Upper lobe of left lung (tissue), 6 donors: ENCODE measurements at regions not wholly inside any gene's neighbourhood (a gene's known extent, or its start where the extent isn't known, plus 50 kb on each side); places are given as distances from the start of the nearest gene placed in this dataset.

ENCODE experiments used
- ATAC-seq, 2 donors: fragments of 200-7000 bp; cut with Tn5 transposase; one replicate each; pipeline ENCODE4 v1.9.1; 2022; ENCODE audit warnings: mild to moderate bottlenecking in 2 of 2, moderate library complexity in 2 of 2; ENCODE audit not compliant: low FRiP score in 2 of 2
- DNase-seq, 2 donors: peaks; one replicate each; pipeline ENCODE4 v3.0.0-alpha.2; 2019 to 2020
- H3K27ac ChIP-seq, 4 donors: fragments of 200-600 bp; sonication (generic); one replicate each; pipeline ENCODE4 v1.5.1; 2016 to 2019
- H3K27me3 ChIP-seq, 4 donors: fragments of 200-600 bp; sonication (generic); one replicate each; pipeline ENCODE4 v1.5.1; 2017 to 2019
- H3K36me3 ChIP-seq, 4 donors: fragments of 200-600 bp; sonication (generic); one replicate each; pipeline ENCODE4 v1.5.1; 2016 to 2019
- H3K4me1 ChIP-seq, 4 donors: fragments of 200-600 bp; sonication (generic); one replicate each; pipeline ENCODE4 v1.5.1; 2018 to 2019
- H3K4me3 ChIP-seq, 4 donors: fragments of 200-600 bp; sonication (generic); one replicate each; pipeline ENCODE4 v1.5.1; 2017 to 2019; ENCODE audit warnings: mild to moderate bottlenecking in 2 of 4, moderate library complexity in 1 of 4
- H3K9me3 ChIP-seq, 4 donors: fragments of 200-600 bp; sonication (generic); one replicate each; pipeline ENCODE4 v1.5.1; 2018 to 2019
- EP300 ChIP-seq, 4 donors: sonication (generic); formaldehyde crosslinking; IDR thresholded peaks; one replicate each; pipeline ENCODE4 v1.5.1; 2017; ENCODE audit warnings: antibody characterized with exemption in 4 of 4, control low read depth in 2 of 4
- POLR2A ChIP-seq, 4 donors: fragments of 450-650 bp; IDR thresholded peaks; one replicate each; pipeline ENCODE4 v1.5.1; 2016 to 2017; ENCODE audit warnings: antibody characterized with exemption in 4 of 4, mild to moderate bottlenecking in 2 of 4
- POLR2AphosphoS5 ChIP-seq, 2 donors: sonication (generic); formaldehyde crosslinking; IDR thresholded peaks; one replicate each; pipeline ENCODE4 v1.5.1; 2017; ENCODE audit warnings: antibody characterized with exemption in 2 of 2
- WGBS, 2 donors: methylation state at CpG; one replicate each; pipeline ENCODE4 v1.1.5; 2017 to 2018; 5-methylcytosine and 5-hydroxymethylcytosine counted together
- TF ChIP-seq, protein P1 (sequence below), 6 experiments: fragments of 450-650 bp in 4 of 6; fragments of 200-600 bp in 2 of 6; sonication (generic) in 2 of 6; IDR thresholded peaks; one replicate each; pipeline ENCODE4 v1.5.1; 2016 to 2019; ENCODE audit warnings: antibody characterized with exemption in 6 of 6
- donor health status: DM: no; HTN: no; CAD: no; lungs with moderate emphysema.
- donor health status: DM: no; HTN: yes; CAD: no; lungs with severe emphysema.

DNA sequence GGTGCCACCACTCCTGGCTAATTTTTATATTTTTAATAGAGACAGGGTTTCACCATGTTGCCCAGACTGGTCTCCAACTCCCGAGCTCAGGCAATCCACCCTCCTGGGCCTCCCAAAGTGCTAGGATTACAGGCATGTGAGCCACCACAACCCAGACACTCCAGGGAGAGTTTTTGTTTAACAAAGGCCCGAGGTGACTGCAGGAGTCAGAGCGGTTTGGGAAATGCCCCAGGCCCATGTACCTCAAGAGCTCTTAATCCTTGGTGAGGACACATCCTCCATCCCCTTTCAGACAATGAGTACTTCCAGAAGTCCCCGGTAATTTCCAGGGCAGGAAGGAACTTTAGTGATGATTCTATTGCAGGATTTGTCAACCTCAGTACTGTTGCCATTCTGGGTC is 176.0 kb downstream of the ESRRB start:
- no peak overlapping the region for H3K4me3 ChIP-seq
- H3K4me1 ChIP-seq = no peaks in the 10 kb centered on the region
- no peaks in the 10 kb centered on the region for H3K9me3 ChIP-seq
- no peaks in the 10 kb centered on the region for H3K27me3 ChIP-seq
- H3K27ac ChIP-seq = no peak overlapping the region
- ATAC-seq (no peak), DNase-seq (no peak)
- TF ChIP-seq EP300 (IDR thresholded peaks at IDR 0.05) (no peak), POLR2AphosphoS5 (IDR thresholded peaks at IDR 0.05) (no peak), POLR2A (IDR thresholded peaks at IDR 0.05) (no peak)
- TF ChIP-seq, protein P1, sequence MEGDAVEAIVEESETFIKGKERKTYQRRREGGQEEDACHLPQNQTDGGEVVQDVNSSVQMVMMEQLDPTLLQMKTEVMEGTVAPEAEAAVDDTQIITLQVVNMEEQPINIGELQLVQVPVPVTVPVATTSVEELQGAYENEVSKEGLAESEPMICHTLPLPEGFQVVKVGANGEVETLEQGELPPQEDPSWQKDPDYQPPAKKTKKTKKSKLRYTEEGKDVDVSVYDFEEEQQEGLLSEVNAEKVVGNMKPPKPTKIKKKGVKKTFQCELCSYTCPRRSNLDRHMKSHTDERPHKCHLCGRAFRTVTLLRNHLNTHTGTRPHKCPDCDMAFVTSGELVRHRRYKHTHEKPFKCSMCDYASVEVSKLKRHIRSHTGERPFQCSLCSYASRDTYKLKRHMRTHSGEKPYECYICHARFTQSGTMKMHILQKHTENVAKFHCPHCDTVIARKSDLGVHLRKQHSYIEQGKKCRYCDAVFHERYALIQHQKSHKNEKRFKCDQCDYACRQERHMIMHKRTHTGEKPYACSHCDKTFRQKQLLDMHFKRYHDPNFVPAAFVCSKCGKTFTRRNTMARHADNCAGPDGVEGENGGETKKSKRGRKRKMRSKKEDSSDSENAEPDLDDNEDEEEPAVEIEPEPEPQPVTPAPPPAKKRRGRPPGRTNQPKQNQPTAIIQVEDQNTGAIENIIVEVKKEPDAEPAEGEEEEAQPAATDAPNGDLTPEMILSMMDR (IDR thresholded peaks at IDR 0.05) = no peak
- no peaks in the 10 kb centered on the region for H3K36me3 ChIP-seq
- 42 to 44% methylated on average over 2 to 4 of the region's 4 CpGs for WGBS, 2 donors

DNA sequence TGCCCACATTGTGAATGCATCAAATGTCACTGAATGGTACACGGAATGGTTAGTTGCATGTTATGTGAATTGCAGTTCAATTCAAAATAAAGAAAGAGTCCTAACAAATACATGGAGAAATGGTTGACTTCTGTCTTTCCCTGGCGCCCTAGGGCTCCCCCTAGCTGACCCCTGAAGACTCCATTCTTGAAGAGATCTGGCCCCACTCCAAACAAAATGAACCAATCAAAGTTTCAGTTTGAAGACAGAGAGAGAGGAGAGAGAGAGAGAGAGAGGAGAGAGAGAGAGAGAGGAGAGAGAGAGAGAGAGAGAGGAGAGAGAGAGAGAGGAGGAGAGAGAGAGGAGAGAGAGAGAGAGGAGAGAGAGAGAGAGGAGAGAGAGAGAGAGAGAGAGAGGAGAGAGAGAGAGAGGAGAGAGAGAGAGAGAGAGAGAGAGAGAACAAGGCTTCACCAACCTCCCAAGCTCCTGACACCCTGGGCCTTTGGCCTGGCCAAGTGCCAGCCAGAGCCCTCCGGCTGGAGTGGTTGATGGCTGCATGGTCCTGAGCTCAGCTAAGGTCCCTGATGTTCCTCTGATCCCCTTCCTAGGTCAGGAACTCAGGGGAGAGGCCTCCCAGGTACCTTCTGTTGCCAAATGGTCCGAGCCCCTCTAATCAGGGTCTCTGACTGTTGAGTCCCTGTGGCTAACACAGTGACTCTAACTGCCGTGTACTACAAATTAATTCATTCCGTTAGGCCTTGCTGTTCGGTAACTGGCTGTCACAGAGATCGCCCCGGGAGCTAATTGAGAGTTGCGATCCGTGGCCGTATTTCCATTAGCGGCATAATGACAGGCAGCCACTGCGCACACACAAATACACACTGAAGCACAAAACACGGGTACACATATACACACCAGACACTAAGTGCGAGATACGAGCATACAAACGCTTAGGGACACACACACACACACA is 188.8 kb downstream of the ESRRB start:
- ATAC-seq (peak in 1 of 2 donors; percentile 22), DNase-seq (peak in 1 of 2 donors; percentile 42)
- Histone ChIP-seq H3K4me1 (no peaks in the 10 kb centered on the region), H3K27me3 (no peaks in the 10 kb centered on the region), H3K9me3 (no peaks in the 10 kb centered on the region), H3K4me3 (no peak overlapping the region), H3K36me3 (no peaks in the 10 kb centered on the region), H3K27ac (no peak overlapping the region)
- TF ChIP-seq, protein P1 (IDR thresholded peaks at IDR 0.05) = no peak
- TF ChIP-seq EP300 (IDR thresholded peaks at IDR 0.05) (no peak), POLR2A (IDR thresholded peaks at IDR 0.05) (no peak), POLR2AphosphoS5 (IDR thresholded peaks at IDR 0.05) (no peak)
- 86 to 89% methylated on average over 17 to 18 of the region's 18 CpGs for WGBS, 2 donors

DNA sequence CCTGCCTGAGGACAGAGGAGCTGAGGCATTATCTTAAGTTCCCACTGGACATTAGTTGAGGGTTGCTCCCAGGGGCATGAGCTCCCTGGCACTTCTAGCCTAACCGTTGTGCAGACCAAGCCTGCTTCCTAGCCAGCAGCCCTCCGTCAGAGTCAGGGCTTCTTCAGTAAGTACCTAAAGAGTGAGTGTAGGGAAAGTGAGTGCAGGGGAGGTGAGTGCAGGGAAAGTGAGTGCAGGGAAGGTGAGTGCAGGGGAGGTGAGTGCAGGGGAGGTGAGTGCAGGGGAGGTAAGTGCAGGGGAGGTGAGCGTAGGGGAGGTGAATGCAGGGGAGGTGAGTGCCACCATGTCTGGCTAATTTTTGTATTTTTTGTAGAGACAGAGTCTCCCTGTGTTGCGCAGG is 190.5 kb downstream of the ESRRB start:
- ATAC-seq (no peak), DNase-seq (no peak)
- Histone ChIP-seq H3K27me3 (no peaks in the 10 kb centered on the region), H3K4me1 (no peaks in the 10 kb centered on the region), H3K4me3 (no peak overlapping the region), H3K9me3 (no peaks in the 10 kb centered on the region), H3K36me3 (no peaks in the 10 kb centered on the region), H3K27ac (no peak overlapping the region)
- 87 to 89% methylated on average over 4 of the region's 4 CpGs for WGBS, 2 donors
- TF ChIP-seq, protein P1 (IDR thresholded peaks at IDR 0.05) = no peak

DNA sequence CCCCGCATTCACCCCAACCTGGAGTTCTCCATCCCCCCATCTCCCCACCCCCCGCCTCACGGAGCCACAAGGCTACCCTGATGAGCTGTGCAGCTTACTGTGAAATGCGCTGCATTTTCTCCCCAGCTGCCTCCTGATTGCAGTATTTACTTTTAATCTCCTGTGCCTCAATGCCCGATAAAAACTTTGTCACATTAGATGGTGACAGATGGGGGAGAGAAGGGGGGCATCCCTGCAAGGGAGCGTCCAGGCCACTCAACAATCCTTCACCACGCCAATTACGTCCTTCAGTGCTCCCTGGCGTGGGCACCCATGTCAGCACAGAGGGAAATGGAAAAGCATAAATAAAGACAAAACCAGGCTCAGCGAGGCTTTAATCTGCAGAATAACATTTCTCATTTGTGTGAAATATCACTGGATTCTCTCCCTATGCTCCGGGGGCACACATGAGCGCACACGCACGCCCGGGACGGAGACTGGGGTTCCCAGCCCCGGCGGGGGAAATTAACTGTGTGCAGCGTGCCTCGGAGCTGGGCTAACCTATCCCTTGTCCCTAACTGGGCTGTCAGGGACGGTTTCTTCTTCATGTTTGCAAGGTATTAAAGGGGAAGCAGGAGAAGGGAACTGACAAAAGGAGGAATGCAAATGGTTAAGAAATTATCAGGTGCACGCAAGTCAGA is 186.7 kb upstream of the VASH1 start:
- ATAC-seq = no peak
- TF ChIP-seq EP300 (IDR thresholded peaks at IDR 0.05) (no peak), POLR2A (IDR thresholded peaks at IDR 0.05) (no peak)
- TF ChIP-seq, protein P1 (IDR thresholded peaks at IDR 0.05) = no peak
- 56 to 75% methylated on average over 22 of the region's 22 CpGs for WGBS, 2 donors
- Histone ChIP-seq H3K36me3 (no peaks in the 10 kb centered on the region), H3K27me3 (no peaks in the 10 kb centered on the region), H3K27ac (no peak overlapping the region), H3K4me1 (peaks cover 0 to 4% (median 0%) of the 10 kb centered on the region in 4 donors), H3K9me3 (no peaks in the 10 kb centered on the region), H3K4me3 (no peak overlapping the region)
- DNase-seq = no peak
